OCI-LY1 (cell line): ENCODE measurements at regions not wholly inside any gene's neighbourhood (a gene's known extent, or its start where the extent isn't known, plus 50 kb on each side); places are given as distances from the start of the nearest gene placed in this dataset.

Experiments used
- CTCF ChIP-seq: fragments of 200-600 bp; sonication (generic), shearing (Covaris generic); IDR thresholded peaks from 2 replicates; pipeline ENCODE4 v1.5.1; 2017; ENCODE audit warnings: mild to moderate bottlenecking, antibody characterized with exemption, low read length, moderate library complexity, mixed read lengths
- EZH2 ChIP-seq: fragments of 200-600 bp; sonication (generic), shearing (Covaris generic); IDR thresholded peaks from 2 replicates; pipeline ENCODE4 v1.8.0; 2017; ENCODE audit warnings: borderline replicate concordance, mixed run types, mild to moderate bottlenecking, antibody characterized with exemption, low read length, moderate library complexity, mixed read lengths

- TF ChIP-seq CTCF: no peak
- no peak for TF ChIP-seq EZH2
These were observed 180.5 kb upstream of the ZBED5 start for GRCh38 chr11:11038352-11038751.
